ENCODE measurements at regions not wholly inside any gene's neighbourhood (a gene's known extent, or its start where the extent isn't known, plus 50 kb on each side); places are given as distances from the start of the nearest gene placed in this dataset.

DNA sequence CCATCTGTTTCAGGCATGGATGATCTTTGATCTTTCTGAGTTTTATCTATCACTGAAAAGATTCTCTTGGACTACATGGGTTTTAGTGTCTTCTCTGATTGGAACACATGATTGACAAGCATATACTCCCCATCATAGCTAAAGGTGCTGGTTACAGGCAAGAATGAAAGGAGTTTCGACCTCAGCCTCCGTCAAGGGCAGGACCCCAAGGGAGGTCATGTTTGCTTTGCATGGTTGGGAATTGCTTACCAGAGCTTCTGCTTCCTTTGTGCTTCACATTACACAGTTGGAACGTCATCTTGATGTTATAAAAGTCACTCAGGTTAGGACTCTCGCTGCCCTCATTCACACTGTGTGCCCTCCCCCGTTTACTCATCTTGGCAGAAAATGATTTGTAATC lies 287.7 kb downstream of the PIK3C3 start:
- TF ChIP-seq POLR2A (IDR thresholded peaks at IDR 0.05; ENCODE audit: low read depth, low read length) (no peak), POU2F2 (IDR thresholded peaks at IDR 0.05; ENCODE audit: low read depth, low read length) (no peak), SPI1 (IDR thresholded peaks at IDR 0.05; ENCODE audit: low read depth, low read length) (no peak), TAF1 (IDR thresholded peaks at IDR 0.05; ENCODE audit: low read depth, low read length) (no peak), POLR2AphosphoS5 (IDR thresholded peaks at IDR 0.05; ENCODE audit: low read depth, low read length) (no peak), PAX5 (IDR thresholded peaks at IDR 0.05; ENCODE audit: insufficient read depth, low read length, severe bottlenecking) (no peak)
- FAIRE-seq (no peak), DNase-seq (ENCODE audit: insufficient read length, low spot score) (no peak)

DNA sequence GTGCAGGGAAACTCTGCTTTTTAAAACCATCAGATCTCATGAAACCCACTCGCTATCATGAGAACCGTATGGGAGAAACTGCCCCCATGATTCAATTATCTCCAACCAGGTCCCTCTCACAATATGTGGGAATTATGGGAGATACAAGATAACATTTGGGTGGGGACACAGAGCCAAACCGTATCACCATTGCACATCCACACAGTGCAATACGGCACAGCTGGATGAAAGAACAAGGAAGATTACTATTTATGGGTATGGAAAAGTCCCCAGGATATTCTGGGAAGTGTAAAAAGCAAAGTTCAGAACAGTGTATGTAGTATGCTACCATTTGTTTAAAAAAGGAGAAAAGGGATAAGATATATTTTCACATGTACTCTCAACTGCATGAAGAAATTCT lies 290.1 kb downstream of the PIK3C3 start:
- DNase-seq (ENCODE audit: insufficient read length, low spot score) (no peak), FAIRE-seq (no peak)

DNA sequence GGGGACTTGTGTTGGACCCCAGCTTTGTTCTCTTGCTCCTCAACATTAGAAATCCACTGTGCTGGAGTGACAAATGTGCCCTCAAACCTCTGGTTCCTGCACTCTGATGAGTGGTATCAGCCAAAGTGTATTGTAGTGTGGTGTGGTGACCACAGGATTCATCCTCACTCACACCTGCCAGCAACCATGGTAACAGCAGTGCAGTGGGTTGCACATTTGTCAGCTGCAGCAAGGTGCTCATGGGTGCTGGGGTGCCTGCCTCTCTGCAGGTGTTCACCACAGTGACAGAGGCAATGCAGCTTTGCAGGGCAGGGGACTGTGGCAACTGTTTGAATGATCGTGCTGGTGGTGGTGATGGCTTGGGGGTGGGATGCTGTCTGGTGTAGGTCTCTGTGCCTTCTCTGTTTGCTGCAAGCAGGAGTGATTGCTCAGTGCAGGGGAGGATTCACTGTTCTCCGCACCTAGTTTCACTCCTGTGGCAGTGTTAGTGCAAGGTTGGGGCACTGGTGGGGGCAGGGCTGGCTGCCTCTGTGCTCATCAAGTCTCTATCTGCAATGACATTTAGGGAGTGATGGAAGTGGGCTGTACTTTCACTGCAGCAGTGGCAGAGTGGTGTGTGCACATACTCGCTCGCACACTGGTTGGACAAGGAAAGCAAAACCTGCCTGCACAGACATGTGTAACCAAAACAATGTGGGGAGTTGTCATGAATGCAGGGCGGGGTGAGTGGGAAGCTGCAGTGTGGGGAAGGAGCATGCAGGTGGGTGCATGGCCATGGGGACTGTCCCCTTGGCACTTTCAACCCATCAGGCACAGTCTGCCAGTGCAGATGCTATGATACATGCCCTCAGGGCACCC lies 301.1 kb downstream of the PIK3C3 start:
- DNase-seq (ENCODE audit: insufficient read length, low spot score) (no peak), FAIRE-seq (no peak)
- TF ChIP-seq POLR2AphosphoS5 (IDR thresholded peaks at IDR 0.05; ENCODE audit: low read depth, low read length) (no peak), PAX5 (IDR thresholded peaks at IDR 0.05; ENCODE audit: insufficient read depth, low read length, severe bottlenecking) (no peak), SPI1 (IDR thresholded peaks at IDR 0.05; ENCODE audit: low read depth, low read length) (no peak), POU2F2 (IDR thresholded peaks at IDR 0.05; ENCODE audit: low read depth, low read length) (no peak), TAF1 (IDR thresholded peaks at IDR 0.05; ENCODE audit: low read depth, low read length) (no peak), POLR2A (IDR thresholded peaks at IDR 0.05; ENCODE audit: low read depth, low read length) (no peak)

More for the DNA sequence above, 290.1 kb downstream of the PIK3C3 start:
- no peak for TF ChIP-seq SPI1 (IDR thresholded peaks at IDR 0.05; ENCODE audit: low read depth, low read length)
- TF ChIP-seq PAX5 (IDR thresholded peaks at IDR 0.05; ENCODE audit: insufficient read depth, low read length, severe bottlenecking), result no peak
- no peak for TF ChIP-seq POU2F2 (IDR thresholded peaks at IDR 0.05; ENCODE audit: low read depth, low read length)
- no peak for TF ChIP-seq POLR2AphosphoS5 (IDR thresholded peaks at IDR 0.05; ENCODE audit: low read depth, low read length)
- no peak for TF ChIP-seq TAF1 (IDR thresholded peaks at IDR 0.05; ENCODE audit: low read depth, low read length)
- no peak for TF ChIP-seq POLR2A (IDR thresholded peaks at IDR 0.05; ENCODE audit: low read depth, low read length)

DNA sequence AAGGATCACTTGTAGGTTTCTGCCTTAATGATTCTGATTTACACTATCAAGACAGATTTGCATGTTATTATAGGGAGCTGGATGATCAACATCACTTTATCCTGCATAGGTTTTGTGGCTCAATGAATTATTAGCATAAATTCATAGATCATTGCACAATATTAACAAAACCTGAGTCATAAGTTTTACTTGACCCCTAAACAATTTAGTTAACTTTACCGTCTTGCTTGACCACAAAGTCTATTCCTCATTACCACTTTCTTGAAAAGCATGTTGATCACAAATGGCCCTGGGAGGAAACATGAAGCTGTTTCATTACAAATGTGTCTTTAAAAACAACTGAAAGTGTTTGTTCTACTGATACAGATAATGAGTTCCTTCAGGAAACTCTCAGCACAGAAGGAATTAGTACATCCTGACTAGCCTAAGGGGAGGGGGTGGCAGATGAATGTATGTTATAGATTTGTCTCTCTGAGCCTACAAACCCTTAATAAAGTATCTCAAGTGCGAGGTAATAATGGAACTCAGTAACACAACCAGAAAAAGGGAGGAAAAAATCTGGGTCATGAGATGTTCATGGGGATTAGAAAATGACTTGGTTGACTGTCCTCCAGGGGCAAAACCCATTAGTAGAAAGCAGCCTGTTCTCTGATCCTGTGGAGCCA lies 303.4 kb downstream of the PIK3C3 start:
- TF ChIP-seq POLR2A (IDR thresholded peaks at IDR 0.05; ENCODE audit: low read depth, low read length) (no peak), SPI1 (IDR thresholded peaks at IDR 0.05; ENCODE audit: low read depth, low read length) (no peak), POLR2AphosphoS5 (IDR thresholded peaks at IDR 0.05; ENCODE audit: low read depth, low read length) (no peak), POU2F2 (IDR thresholded peaks at IDR 0.05; ENCODE audit: low read depth, low read length) (no peak), PAX5 (IDR thresholded peaks at IDR 0.05; ENCODE audit: insufficient read depth, low read length, severe bottlenecking) (no peak), TAF1 (IDR thresholded peaks at IDR 0.05; ENCODE audit: low read depth, low read length) (no peak)
- DNase-seq (ENCODE audit: insufficient read length, low spot score) (no peak), FAIRE-seq (no peak)

DNA sequence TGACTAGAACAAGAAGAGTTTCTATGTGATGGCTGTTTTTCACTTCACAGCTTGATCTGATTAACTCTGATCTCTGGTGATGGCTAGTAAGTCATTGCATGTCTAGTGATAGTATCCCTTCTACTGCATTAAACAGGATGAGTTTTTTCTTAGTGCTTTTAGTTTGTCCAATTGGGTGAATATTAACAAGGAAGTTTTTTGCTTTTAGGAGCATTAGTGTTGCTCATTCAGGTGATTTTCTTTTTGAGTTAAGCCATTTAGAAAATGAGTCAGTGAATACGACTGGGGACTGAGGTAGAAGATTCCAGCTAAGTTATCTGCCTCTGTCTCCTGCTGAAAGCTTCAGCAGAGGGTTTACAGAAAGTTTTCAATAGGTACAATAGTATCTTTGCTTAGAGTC lies 306.7 kb downstream of the PIK3C3 start:
- FAIRE-seq, result no peak
- DNase-seq (ENCODE audit: insufficient read length, low spot score), result no peak
- TF ChIP-seq PAX5 (IDR thresholded peaks at IDR 0.05; ENCODE audit: insufficient read depth, low read length, severe bottlenecking) (no peak), POLR2A (IDR thresholded peaks at IDR 0.05; ENCODE audit: low read depth, low read length) (no peak), TAF1 (IDR thresholded peaks at IDR 0.05; ENCODE audit: low read depth, low read length) (no peak), POLR2AphosphoS5 (IDR thresholded peaks at IDR 0.05; ENCODE audit: low read depth, low read length) (no peak), SPI1 (IDR thresholded peaks at IDR 0.05; ENCODE audit: low read depth, low read length) (no peak), POU2F2 (IDR thresholded peaks at IDR 0.05; ENCODE audit: low read depth, low read length) (no peak)

DNA sequence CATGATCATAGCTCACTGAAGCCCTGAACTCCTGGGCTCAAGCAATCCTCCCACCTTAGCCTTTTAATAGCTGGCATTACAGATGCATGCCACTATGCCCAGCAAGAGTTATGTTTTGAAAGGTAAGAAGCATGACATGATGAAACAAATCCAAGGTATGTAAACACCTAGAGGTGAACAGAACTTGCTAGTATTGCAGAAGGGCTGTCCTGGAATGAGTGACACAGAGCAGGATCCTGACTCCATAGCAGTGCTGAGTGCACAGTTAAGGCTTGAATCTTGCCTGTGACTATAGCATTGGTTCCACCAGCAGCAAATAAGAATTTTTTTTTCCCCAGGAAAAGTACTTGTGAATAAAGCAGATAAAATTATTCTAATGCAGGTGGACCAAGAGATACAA lies 309.5 kb downstream of the PIK3C3 start:
- DNase-seq (ENCODE audit: insufficient read length, low spot score) (no peak), FAIRE-seq (no peak)
- no peak for TF ChIP-seq TAF1 (IDR thresholded peaks at IDR 0.05; ENCODE audit: low read depth, low read length)
- no peak for TF ChIP-seq SPI1 (IDR thresholded peaks at IDR 0.05; ENCODE audit: low read depth, low read length)
- TF ChIP-seq PAX5 (IDR thresholded peaks at IDR 0.05; ENCODE audit: insufficient read depth, low read length, severe bottlenecking), result no peak
- no peak for TF ChIP-seq POU2F2 (IDR thresholded peaks at IDR 0.05; ENCODE audit: low read depth, low read length)
- no peak for TF ChIP-seq POLR2A (IDR thresholded peaks at IDR 0.05; ENCODE audit: low read depth, low read length)
- TF ChIP-seq POLR2AphosphoS5 (IDR thresholded peaks at IDR 0.05; ENCODE audit: low read depth, low read length), result no peak

DNA sequence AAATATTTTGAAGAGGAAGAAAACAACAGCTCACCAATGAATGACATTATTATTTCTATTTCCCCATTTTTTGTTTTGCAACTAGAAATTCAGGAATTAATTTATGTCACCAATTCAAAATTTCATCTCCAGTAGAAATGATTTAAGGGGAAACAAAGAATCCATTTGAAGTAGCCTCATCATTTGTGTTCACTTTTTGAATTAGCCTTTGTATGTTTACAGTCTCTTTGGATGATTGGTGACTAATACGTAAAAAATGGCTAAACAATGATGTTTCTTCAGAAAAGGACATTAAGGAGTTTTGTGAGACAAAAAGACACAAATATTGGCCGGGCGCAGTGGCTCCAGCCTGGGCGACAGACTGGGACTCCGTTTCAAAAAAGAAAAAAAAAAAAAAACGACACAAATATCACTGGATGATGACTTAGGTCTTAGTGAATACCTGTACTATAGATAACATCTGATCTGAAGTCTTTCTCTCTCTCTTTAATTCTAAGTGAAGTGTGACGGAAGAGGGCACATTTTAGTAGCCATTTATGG lies 313.2 kb downstream of the PIK3C3 start:
- no peak for DNase-seq (ENCODE audit: insufficient read length, low spot score)
- FAIRE-seq, result no peak
- TF ChIP-seq POLR2AphosphoS5 (IDR thresholded peaks at IDR 0.05; ENCODE audit: low read depth, low read length) (no peak), TAF1 (IDR thresholded peaks at IDR 0.05; ENCODE audit: low read depth, low read length) (no peak)

DNA sequence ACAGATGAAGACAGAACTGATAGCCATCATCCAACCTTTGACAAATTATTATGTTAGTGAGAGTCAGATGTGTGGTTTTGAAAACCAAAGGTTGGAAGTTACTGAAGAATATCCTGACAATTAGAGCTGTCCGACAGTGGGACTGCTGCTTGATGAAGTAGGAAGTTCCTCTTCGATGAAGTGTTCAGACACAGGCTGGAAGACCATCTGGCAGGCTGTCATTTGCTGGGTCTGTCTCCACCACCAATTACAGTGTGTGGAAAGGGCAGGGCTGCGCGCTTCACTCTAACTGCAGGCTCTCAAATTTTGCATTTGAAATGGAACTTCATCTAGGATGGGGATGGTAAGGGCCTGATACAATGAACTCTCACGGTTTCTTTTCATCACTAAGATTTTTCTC lies 313.8 kb downstream of the PIK3C3 start:
- no peak for TF ChIP-seq SPI1 (IDR thresholded peaks at IDR 0.05; ENCODE audit: low read depth, low read length)
- no peak for TF ChIP-seq TAF1 (IDR thresholded peaks at IDR 0.05; ENCODE audit: low read depth, low read length)
- no peak for TF ChIP-seq POLR2A (IDR thresholded peaks at IDR 0.05; ENCODE audit: low read depth, low read length)
- TF ChIP-seq POLR2AphosphoS5 (IDR thresholded peaks at IDR 0.05; ENCODE audit: low read depth, low read length), result no peak
- no peak for TF ChIP-seq POU2F2 (IDR thresholded peaks at IDR 0.05; ENCODE audit: low read depth, low read length)
- TF ChIP-seq PAX5 (IDR thresholded peaks at IDR 0.05; ENCODE audit: insufficient read depth, low read length, severe bottlenecking), result no peak
- FAIRE-seq (no peak), DNase-seq (ENCODE audit: insufficient read length, low spot score) (no peak)

DNA sequence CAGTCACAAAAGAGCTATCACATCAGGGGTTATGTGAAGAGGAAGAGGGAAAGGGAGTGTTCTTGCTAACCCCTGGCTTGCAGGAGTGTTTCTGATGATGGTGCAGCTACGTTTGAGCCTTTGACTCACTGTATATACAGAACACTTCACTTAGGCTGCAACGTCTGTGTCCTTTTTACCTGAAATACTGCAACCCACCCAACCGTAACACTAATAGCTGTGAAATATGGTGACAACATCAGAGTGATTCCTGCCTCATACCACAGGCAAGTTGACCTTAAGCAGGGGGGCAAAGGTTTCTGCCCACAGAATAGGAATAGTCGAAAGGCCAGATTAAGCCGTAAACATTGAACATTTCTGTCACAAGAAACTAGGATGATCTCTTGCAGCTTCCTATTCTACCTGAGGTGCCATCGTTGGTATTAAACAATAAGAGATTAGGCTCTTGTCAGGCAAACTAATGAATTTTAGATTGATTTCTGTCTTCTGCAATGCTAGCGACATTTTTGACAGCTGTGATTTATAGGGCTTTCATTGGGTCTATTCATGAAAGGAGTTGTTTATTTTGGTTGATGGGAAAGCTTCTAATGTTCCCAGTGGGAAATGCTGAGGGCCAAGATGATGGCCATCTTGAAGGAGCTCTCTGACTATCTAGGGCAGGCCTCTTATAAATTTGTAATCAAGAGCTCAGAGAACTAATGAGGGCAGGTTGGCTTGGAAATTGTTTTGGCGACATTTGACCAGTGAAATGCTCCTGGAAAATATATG lies 316.8 kb downstream of the PIK3C3 start:
- TF ChIP-seq SPI1 (IDR thresholded peaks at IDR 0.05; ENCODE audit: low read depth, low read length), result no peak
- TF ChIP-seq POU2F2 (IDR thresholded peaks at IDR 0.05; ENCODE audit: low read depth, low read length), result no peak
- TF ChIP-seq PAX5 (IDR thresholded peaks at IDR 0.05; ENCODE audit: insufficient read depth, low read length, severe bottlenecking), result no peak
- TF ChIP-seq POLR2A (IDR thresholded peaks at IDR 0.05; ENCODE audit: low read depth, low read length), result no peak
- no peak for TF ChIP-seq TAF1 (IDR thresholded peaks at IDR 0.05; ENCODE audit: low read depth, low read length)
- no peak for TF ChIP-seq POLR2AphosphoS5 (IDR thresholded peaks at IDR 0.05; ENCODE audit: low read depth, low read length)
- DNase-seq (ENCODE audit: insufficient read length, low spot score), result no peak
- FAIRE-seq, result no peak
